Progenitor cell of endocrine pancreas (in vitro differentiated cells): ENCODE measurements at regions not wholly inside any gene's neighbourhood (a gene's known extent, or its start where the extent isn't known, plus 50 kb on each side); places are given as distances from the start of the nearest gene placed in this dataset.

Experiments used
- DNase-seq: peaks from one replicate; pipeline ENCODE4 v3.0.0; 2021; ENCODE audit warnings: low spot score; ENCODE audit not compliant: unreplicated experiment
- H3K27ac Mint-ChIP-seq: 2 replicates; pipeline ENCODE4 v1.8.0; 2021; ENCODE audit warnings: mild to moderate bottlenecking, moderate library complexity, mixed read lengths
- H3K27me3 Mint-ChIP-seq: 2 replicates; pipeline ENCODE4 v1.8.0; 2021; ENCODE audit warnings: mixed read lengths
- H3K36me3 Mint-ChIP-seq: 2 replicates; pipeline ENCODE4 v1.8.0; 2022; ENCODE audit warnings: mixed read lengths; ENCODE audit not compliant: insufficient read depth
- H3K4me1 Mint-ChIP-seq: 2 replicates; pipeline ENCODE4 v1.8.0; 2021; ENCODE audit warnings: low read depth, mixed read lengths
- H3K4me3 Mint-ChIP-seq: 2 replicates; pipeline ENCODE4 v1.8.0; 2021; ENCODE audit warnings: low read depth, mild to moderate bottlenecking, moderate library complexity, mixed read lengths
- H3K9me3 Mint-ChIP-seq: 2 replicates; pipeline ENCODE4 v1.8.0; 2021; ENCODE audit warnings: low read depth, mixed read lengths
- TF ChIP-seq, protein P1 (sequence below): fragments of 200-600 bp; sonication (generic); IDR thresholded peaks from one replicate; pipeline ENCODE4 v1.5.0; 2021; ENCODE audit warnings: antibody characterized with exemption, mild to moderate bottlenecking; ENCODE audit not compliant: unreplicated experiment

DNA sequence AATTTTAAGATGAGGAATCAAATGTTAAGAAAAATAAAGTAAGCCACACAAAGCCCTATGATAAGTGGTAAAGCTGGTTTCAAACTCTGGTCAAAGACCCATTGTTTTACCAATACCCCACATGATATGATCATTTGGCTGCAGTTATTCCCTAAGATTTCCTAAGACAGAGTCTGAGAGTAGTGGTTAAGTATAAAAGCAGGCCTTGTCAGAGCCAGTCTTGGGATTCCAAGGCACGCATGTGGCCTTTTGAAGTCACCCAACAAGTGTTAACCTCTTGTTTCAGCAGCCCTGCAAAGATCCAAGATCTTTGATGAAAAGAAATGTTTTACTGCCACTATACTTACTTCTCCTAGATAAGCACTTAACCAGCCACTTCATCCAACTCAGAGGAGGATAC lies 159.2 kb downstream of the SIPA1L2 start:
- H3K36me3 Mint-ChIP-seq: peaks cover 25% of the 10 kb centered on the region
- H3K27ac Mint-ChIP-seq: no peak overlapping the region
- no peaks in the 10 kb centered on the region for H3K9me3 Mint-ChIP-seq
- no peak for DNase-seq
- H3K27me3 Mint-ChIP-seq: no peaks in the 10 kb centered on the region
- no peak overlapping the region for H3K4me3 Mint-ChIP-seq
- no peaks in the 10 kb centered on the region for H3K4me1 Mint-ChIP-seq
- TF ChIP-seq, protein P1, sequence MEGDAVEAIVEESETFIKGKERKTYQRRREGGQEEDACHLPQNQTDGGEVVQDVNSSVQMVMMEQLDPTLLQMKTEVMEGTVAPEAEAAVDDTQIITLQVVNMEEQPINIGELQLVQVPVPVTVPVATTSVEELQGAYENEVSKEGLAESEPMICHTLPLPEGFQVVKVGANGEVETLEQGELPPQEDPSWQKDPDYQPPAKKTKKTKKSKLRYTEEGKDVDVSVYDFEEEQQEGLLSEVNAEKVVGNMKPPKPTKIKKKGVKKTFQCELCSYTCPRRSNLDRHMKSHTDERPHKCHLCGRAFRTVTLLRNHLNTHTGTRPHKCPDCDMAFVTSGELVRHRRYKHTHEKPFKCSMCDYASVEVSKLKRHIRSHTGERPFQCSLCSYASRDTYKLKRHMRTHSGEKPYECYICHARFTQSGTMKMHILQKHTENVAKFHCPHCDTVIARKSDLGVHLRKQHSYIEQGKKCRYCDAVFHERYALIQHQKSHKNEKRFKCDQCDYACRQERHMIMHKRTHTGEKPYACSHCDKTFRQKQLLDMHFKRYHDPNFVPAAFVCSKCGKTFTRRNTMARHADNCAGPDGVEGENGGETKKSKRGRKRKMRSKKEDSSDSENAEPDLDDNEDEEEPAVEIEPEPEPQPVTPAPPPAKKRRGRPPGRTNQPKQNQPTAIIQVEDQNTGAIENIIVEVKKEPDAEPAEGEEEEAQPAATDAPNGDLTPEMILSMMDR: no peak

DNA sequence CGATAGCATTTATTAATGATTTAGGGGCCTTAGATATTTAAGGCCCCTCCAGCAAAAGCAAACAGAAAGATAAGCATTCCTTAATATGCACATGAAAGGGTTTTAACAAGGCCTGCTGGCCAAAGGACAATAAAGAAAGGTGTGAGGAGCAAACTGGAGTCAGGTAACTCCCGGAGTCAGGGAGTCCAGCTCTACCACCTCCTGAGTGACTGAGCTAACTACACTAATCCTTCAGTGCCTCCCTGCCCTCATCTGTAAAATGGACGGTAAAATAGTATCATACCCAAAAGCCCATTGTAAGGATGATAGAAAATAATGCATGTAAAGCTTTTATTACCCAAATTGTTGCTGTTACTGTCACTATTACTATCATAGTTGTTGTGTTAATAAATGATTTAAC lies 161.7 kb downstream of the SIPA1L2 start:
- Mint-ChIP-seq H3K27ac (no peak overlapping the region), H3K4me3 (no peak overlapping the region), H3K36me3 (peaks cover 38% of the 10 kb centered on the region), H3K9me3 (no peaks in the 10 kb centered on the region), H3K4me1 (peaks cover 12% of the 10 kb centered on the region), H3K27me3 (no peaks in the 10 kb centered on the region)
- TF ChIP-seq, protein P1: no peak
- DNase-seq: no peak

DNA sequence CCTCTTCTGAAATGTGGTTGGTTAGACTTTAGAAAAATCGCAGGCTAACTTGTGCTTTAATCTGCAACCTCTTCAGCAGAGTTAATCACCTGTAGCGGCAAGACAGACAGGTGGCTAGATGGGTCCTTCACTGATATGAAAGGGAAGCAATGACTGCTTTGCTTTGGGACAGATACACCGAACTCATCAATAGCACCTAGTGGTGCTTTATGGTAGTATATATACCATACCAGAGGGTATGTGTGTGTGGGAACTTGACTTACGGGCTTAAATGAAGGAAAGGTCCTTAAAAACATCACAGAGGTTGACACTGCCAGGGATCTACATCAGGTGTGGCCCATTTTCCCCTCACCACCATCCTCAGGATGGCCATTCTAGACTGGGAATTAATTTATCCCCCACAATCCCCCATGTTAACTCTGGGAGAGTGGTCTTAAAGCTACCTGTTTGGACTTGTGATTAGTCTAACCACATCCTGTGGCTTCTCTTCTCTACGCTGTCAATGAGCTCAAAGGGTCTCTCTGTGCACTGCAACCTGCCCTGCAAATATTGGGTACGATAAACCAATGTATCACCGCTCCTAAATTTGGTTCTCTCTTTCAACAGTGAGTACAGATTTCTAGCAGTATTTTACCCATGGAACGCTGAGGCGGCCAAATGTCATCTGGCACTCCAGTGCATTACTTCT lies 162.7 kb downstream of the SIPA1L2 start:
- Mint-ChIP-seq H3K9me3 (no peaks in the 10 kb centered on the region), H3K27me3 (no peaks in the 10 kb centered on the region), H3K36me3 (peaks cover 38% of the 10 kb centered on the region), H3K4me3 (no peak overlapping the region), H3K27ac (no peak overlapping the region), H3K4me1 (peaks cover 18% of the 10 kb centered on the region)
- TF ChIP-seq, protein P1: no peak
- no peak for DNase-seq

DNA sequence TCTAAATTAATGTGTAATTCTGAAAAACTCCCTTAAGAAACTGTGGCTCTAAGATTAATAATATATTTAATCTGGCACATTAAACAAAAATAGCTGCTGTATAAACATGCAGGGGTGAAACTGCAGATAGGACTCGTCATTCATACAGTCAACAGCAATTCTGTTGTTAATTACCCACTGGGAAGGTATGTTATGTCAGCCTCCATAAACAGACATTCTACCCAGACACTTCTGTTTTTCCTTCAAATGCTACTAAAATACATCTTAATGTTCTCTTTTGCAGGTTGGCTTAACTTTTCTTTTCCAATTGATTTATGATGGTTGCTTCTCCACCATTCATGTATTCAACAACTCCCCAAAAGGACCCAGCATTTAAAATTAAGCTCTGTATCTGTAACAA lies 165.6 kb downstream of the SIPA1L2 start:
- Mint-ChIP-seq H3K36me3 (peaks cover 36% of the 10 kb centered on the region), H3K9me3 (no peaks in the 10 kb centered on the region), H3K27ac (no peak overlapping the region), H3K27me3 (no peaks in the 10 kb centered on the region), H3K4me3 (no peak overlapping the region), H3K4me1 (peaks cover 23% of the 10 kb centered on the region)
- no peak for DNase-seq
- TF ChIP-seq, protein P1: no peak

DNA sequence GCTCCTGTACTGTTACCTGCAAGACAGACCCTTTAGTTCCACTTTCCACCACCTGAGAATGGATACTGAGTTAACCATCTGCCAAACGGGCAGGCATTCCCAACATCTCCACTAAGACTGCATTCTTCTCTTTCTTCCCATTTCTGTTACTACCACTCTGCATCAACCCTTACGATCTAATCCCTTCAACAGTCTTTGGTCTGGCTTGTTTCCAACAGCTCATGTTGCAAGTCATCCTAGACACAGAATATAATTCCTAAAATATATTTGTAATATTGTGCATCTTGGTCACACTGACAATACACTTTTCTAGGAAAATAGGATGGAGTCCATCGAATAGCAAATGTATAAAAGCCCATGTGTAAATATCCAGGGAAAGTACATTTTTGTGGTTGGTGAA lies 166.7 kb downstream of the SIPA1L2 start:
- Mint-ChIP-seq H3K27ac (no peak overlapping the region), H3K36me3 (peaks cover 34% of the 10 kb centered on the region), H3K4me1 (peaks cover 23% of the 10 kb centered on the region), H3K4me3 (no peak overlapping the region), H3K9me3 (no peaks in the 10 kb centered on the region), H3K27me3 (no peaks in the 10 kb centered on the region)
- no peak for DNase-seq
- TF ChIP-seq, protein P1: no peak
